A549 (cell line): ENCODE measurements at regions not wholly inside any gene's neighbourhood (a gene's known extent, or its start where the extent isn't known, plus 50 kb on each side); places are given as distances from the start of the nearest gene placed in this dataset.

Source experiments
- EHMT2 ChIP-seq: fragments of 200-600 bp; sonication (generic); IDR thresholded peaks from 2 replicates; pipeline ENCODE4 v1.6.1; 2016; ENCODE audit warnings: antibody characterized with exemption, low read depth, mild to moderate bottlenecking, moderate library complexity
- EP300 ChIP-seq, 2 experiments: fragments of >200 bp; sonication (Bioruptor Twin); formaldehyde crosslinking; IDR thresholded peaks; 2 replicates in 1 of 2; 3 replicates in 1 of 2; pipeline ENCODE4 v1.6.1; 2016 to 2017
- HEYL ChIP-seq: fragments of 250-450 bp; sonication (Bioruptor Pico); IDR thresholded peaks from 2 replicates; pipeline ENCODE4 v1.8.0; 2021; ENCODE audit warnings: mild to moderate bottlenecking, moderate library complexity
- MAX ChIP-seq: IDR thresholded peaks from 2 replicates; pipeline ENCODE4 v1.6.1; 2012
- POLR2A ChIP-seq: IDR thresholded peaks from 2 replicates; pipeline ENCODE4 v1.6.1; 2012; ENCODE audit warnings: mild to moderate bottlenecking, low read length
- RARB ChIP-seq: fragments of 250-450 bp; sonication (Bioruptor Pico); IDR thresholded peaks from 2 replicates; pipeline ENCODE4 v1.8.0; 2021; ENCODE audit warnings: mild to moderate bottlenecking, moderate library complexity
- SMC3 ChIP-seq: fragments of >200 bp; sonication (Bioruptor Twin); formaldehyde crosslinking; IDR thresholded peaks from 3 replicates; pipeline ENCODE4 v1.6.1; 2018; ENCODE audit warnings: inconsistent platforms
- TF ChIP-seq, protein P1 (sequence below): fragments of >200 bp; sonication (Bioruptor Twin); formaldehyde crosslinking; IDR thresholded peaks from 3 replicates; pipeline ENCODE4 v1.5.1; 2016
- TF ChIP-seq, protein P2 (sequence below): fragments of 200-600 bp; sonication (generic); IDR thresholded peaks from 2 replicates; pipeline ENCODE4 v1.6.1; 2016; ENCODE audit warnings: antibody characterized with exemption, mild to moderate bottlenecking, moderate library complexity

DNA sequence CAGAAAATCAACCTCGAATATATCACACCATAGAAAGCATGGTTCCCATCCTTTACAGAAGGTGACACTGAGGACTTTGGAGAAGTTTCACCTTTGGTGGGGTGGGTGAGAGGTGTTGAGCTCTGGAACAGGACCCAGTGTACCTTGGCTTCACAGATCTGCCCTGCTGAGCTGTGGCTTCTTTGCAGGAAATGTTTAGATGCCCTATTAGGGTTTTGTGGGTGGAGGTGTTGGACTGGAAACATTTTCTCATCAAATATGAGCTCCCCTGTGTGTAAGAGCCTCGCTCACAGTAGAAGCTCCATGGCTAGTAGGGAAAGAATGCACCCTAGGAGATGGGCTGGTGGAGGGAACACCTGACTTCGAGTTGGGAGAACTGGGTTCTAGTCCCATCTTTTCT is 55.6 kb downstream of the RPL37A start:
- TF ChIP-seq, protein P1, sequence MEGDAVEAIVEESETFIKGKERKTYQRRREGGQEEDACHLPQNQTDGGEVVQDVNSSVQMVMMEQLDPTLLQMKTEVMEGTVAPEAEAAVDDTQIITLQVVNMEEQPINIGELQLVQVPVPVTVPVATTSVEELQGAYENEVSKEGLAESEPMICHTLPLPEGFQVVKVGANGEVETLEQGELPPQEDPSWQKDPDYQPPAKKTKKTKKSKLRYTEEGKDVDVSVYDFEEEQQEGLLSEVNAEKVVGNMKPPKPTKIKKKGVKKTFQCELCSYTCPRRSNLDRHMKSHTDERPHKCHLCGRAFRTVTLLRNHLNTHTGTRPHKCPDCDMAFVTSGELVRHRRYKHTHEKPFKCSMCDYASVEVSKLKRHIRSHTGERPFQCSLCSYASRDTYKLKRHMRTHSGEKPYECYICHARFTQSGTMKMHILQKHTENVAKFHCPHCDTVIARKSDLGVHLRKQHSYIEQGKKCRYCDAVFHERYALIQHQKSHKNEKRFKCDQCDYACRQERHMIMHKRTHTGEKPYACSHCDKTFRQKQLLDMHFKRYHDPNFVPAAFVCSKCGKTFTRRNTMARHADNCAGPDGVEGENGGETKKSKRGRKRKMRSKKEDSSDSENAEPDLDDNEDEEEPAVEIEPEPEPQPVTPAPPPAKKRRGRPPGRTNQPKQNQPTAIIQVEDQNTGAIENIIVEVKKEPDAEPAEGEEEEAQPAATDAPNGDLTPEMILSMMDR, result no peak
- TF ChIP-seq MAX, result no peak
- no peak for TF ChIP-seq SMC3
- TF ChIP-seq, protein P2, sequence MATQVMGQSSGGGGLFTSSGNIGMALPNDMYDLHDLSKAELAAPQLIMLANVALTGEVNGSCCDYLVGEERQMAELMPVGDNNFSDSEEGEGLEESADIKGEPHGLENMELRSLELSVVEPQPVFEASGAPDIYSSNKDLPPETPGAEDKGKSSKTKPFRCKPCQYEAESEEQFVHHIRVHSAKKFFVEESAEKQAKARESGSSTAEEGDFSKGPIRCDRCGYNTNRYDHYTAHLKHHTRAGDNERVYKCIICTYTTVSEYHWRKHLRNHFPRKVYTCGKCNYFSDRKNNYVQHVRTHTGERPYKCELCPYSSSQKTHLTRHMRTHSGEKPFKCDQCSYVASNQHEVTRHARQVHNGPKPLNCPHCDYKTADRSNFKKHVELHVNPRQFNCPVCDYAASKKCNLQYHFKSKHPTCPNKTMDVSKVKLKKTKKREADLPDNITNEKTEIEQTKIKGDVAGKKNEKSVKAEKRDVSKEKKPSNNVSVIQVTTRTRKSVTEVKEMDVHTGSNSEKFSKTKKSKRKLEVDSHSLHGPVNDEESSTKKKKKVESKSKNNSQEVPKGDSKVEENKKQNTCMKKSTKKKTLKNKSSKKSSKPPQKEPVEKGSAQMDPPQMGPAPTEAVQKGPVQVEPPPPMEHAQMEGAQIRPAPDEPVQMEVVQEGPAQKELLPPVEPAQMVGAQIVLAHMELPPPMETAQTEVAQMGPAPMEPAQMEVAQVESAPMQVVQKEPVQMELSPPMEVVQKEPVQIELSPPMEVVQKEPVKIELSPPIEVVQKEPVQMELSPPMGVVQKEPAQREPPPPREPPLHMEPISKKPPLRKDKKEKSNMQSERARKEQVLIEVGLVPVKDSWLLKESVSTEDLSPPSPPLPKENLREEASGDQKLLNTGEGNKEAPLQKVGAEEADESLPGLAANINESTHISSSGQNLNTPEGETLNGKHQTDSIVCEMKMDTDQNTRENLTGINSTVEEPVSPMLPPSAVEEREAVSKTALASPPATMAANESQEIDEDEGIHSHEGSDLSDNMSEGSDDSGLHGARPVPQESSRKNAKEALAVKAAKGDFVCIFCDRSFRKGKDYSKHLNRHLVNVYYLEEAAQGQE, result no peak
- TF ChIP-seq HEYL (CRISPR knock-in tag), result no peak
- TF ChIP-seq RARB (CRISPR knock-in tag), result no peak
- TF ChIP-seq POLR2A, result no peak
- no peak for TF ChIP-seq EP300 (IDR thresholded peaks at IDR 0.05)
- TF ChIP-seq EHMT2, result no peak
